Neural progenitor cell (in vitro differentiated cells): ENCODE measurements at regions not wholly inside any gene's neighbourhood (a gene's known extent, or its start where the extent isn't known, plus 50 kb on each side); places are given as distances from the start of the nearest gene placed in this dataset.
"Not testable (repeated sequence)": the region's sequence is repeated elsewhere in the genome, so short reads cannot be mapped to it uniquely, and the experiment has no call there.

Experiments used
- DNase-seq: peaks from one replicate; pipeline ENCODE4 v3.0.0-alpha.2; 2016; ENCODE audit warnings: low spot score
- H2AFZ ChIP-seq: fragments of 200-600 bp; sonication (generic); replicated peaks from 2 replicates; pipeline ENCODE4 v1.6.1; 2016; ENCODE audit warnings: antibody characterized with exemption
- H3F3A ChIP-seq: fragments of 200-600 bp; sonication (generic); 2 replicates; pipeline ENCODE4 v1.6.1; 2016; ENCODE audit warnings: antibody characterized with exemption, low read depth
- H3K27ac ChIP-seq: fragments of 200-600 bp; sonication (generic); 2 replicates; pipeline ENCODE4 v1.5.1; 2016; ENCODE audit warnings: mild to moderate bottlenecking
- H3K27me3 ChIP-seq: fragments of 200-600 bp; sonication (generic); 2 replicates; pipeline ENCODE4 v1.6.1; 2016; ENCODE audit warnings: mild to moderate bottlenecking, moderate library complexity
- H3K36me3 ChIP-seq: fragments of 200-600 bp; sonication (generic); 2 replicates; pipeline ENCODE4 v1.5.1; 2016
- H3K4me1 ChIP-seq: fragments of 200-600 bp; sonication (generic); 2 replicates; pipeline ENCODE4 v1.6.1; 2016; ENCODE audit warnings: mixed run types
- H3K4me2 ChIP-seq: fragments of 200-600 bp; sonication (generic); 2 replicates; pipeline ENCODE4 v1.6.1; 2016
- H3K4me3 ChIP-seq: fragments of 200-600 bp; sonication (generic); 2 replicates; pipeline ENCODE4 v1.5.1; 2016
- H3K79me2 ChIP-seq: fragments of 200-600 bp; sonication (generic); 2 replicates; pipeline ENCODE4 v1.6.1; 2016; ENCODE audit warnings: low read depth
- H3K9ac ChIP-seq: fragments of 200-600 bp; sonication (generic); 2 replicates; pipeline ENCODE4 v1.6.1; 2016
- H3K9me3 ChIP-seq: fragments of 200-600 bp; sonication (generic); 2 replicates; pipeline ENCODE4 v1.5.1; 2016; ENCODE audit warnings: low read depth
- H4K20me1 ChIP-seq: fragments of 200-600 bp; sonication (generic); 2 replicates; pipeline ENCODE4 v1.6.1; 2016; ENCODE audit warnings: low read depth
- H3K27ac Mint-ChIP-seq: 3 replicates; pipeline ENCODE4 v1.8.0; 2021; ENCODE audit warnings: mixed read lengths
- H3K27me3 Mint-ChIP-seq: 2 replicates; pipeline ENCODE4 v1.8.0; 2022; ENCODE audit warnings: low read depth, mild to moderate bottlenecking, inconsistent platforms, moderate library complexity, mixed read lengths; ENCODE audit not compliant: insufficient read depth
- H3K36me3 Mint-ChIP-seq: 3 replicates; pipeline ENCODE4 v1.8.0; 2021; ENCODE audit warnings: mixed read lengths
- H3K4me1 Mint-ChIP-seq: 3 replicates; pipeline ENCODE4 v1.8.0; 2021; ENCODE audit warnings: mixed read lengths
- H3K4me3 Mint-ChIP-seq: 3 replicates; pipeline ENCODE4 v1.8.0; 2021; ENCODE audit warnings: mild to moderate bottlenecking, moderate library complexity, mixed read lengths
- H3K9me3 Mint-ChIP-seq: 3 replicates; pipeline ENCODE4 v1.8.0; 2020; ENCODE audit warnings: mixed read lengths

DNA sequence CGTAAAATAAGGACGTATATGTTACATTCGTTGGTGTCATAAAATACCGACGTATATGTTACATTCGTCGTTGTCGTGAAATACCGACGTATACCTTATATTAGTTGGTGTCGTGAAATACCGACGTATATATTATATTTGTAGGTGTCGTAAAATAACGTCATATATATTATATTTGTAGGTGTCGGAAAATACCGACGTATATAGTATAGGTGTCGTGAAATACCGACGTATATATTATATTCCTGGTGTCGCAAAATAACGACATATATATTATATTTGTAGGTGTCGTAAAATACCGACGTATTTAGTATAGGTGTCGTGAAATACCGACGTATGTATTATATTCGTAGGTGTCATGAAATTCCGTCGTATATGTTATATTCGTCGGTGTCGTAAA, 459.5 kb downstream of the CPXCR1 start:
- peaks cover 19% of the 10 kb centered on the region for H3K9me3 Mint-ChIP-seq
- H3K36me3 Mint-ChIP-seq, DNase-seq, H3K27me3 ChIP-seq, H3K4me2 ChIP-seq, H3K27ac ChIP-seq, H2AFZ ChIP-seq, H3K4me1 Mint-ChIP-seq, H4K20me1 ChIP-seq, H3K4me1 ChIP-seq, H3K79me2 ChIP-seq, H3K27ac Mint-ChIP-seq, H3K27me3 Mint-ChIP-seq, H3K9ac ChIP-seq, H3K4me3 Mint-ChIP-seq: not testable (repeated sequence)
- peaks cover 69% of the 10 kb centered on the region for H3F3A ChIP-seq
- peak overlapping the region; percentile 13 for H3K4me3 ChIP-seq
- peaks cover 49% of the 10 kb centered on the region for H3K9me3 ChIP-seq
- H3K36me3 ChIP-seq, result peaks cover 24% of the 10 kb centered on the region

DNA sequence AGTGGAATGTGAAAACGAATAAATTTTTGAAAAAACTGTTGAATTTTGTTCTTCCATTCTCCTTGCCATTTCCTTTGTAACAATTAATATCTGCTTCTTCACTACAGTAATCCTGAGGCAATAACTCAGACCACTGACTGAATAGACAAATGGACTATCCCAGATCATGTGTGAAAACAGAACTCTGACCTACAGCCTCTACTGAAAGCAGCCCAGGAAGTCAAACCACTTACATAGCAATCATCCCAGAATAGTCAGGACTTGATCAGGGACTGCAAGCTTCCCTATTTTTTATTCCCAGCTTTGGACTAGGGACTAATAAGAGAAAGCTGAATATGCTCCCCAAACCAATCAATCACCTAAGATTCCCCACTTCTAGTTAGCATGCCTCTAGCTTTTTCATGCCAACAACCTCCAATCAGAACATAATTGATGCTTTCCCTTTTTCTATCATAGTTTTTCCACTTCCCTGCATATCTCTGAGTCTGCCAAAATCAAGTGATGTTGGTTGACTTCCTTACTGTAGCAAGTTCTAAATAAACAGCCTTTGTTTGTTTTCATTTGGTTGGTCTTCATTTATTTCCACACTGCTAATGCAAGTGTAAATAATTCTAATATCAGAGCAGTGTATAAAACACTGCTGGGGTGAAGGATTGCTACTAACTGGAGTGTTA, 467.9 kb downstream of the CPXCR1 start:
- H3K27me3 ChIP-seq, H3K36me3 Mint-ChIP-seq, H3K4me2 ChIP-seq, H3K4me3 Mint-ChIP-seq, H3F3A ChIP-seq, H3K79me2 ChIP-seq, H3K9me3 ChIP-seq, H3K4me1 Mint-ChIP-seq, H2AFZ ChIP-seq, H3K36me3 ChIP-seq, H3K27ac Mint-ChIP-seq, H3K4me3 ChIP-seq, H3K9me3 Mint-ChIP-seq, H3K4me1 ChIP-seq, H3K27me3 Mint-ChIP-seq, H3K9ac ChIP-seq, H4K20me1 ChIP-seq, H3K27ac ChIP-seq, DNase-seq: not testable (repeated sequence)

DNA sequence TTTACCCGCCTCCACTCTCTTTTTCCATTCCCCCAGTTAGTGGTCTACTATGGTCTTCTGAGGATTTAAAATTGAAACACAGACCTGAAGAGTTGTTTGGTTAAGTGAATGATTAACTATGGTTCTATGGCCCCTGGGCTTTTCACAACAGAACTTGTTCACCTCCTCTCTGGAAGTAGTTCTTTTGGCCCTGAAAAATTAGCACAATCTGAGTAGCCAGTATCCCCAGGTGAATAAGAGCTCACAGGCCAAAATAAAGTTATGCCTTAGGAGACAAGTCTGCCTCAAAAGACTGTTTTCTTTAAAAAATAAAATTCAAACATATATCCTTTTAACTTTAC, 468.4 kb downstream of the CPXCR1 start:
- not testable (repeated sequence) for H3F3A ChIP-seq, H3K9me3 Mint-ChIP-seq, H3K27me3 ChIP-seq, H3K4me2 ChIP-seq, H3K9me3 ChIP-seq, H4K20me1 ChIP-seq, H3K27me3 Mint-ChIP-seq, H2AFZ ChIP-seq, H3K4me3 Mint-ChIP-seq, H3K79me2 ChIP-seq, H3K4me1 ChIP-seq, H3K4me1 Mint-ChIP-seq, DNase-seq, H3K4me3 ChIP-seq, H3K27ac ChIP-seq, H3K27ac Mint-ChIP-seq, H3K36me3 ChIP-seq, H3K36me3 Mint-ChIP-seq, H3K9ac ChIP-seq
